ENCODE measurements at regions not wholly inside any gene's neighbourhood (a gene's known extent, or its start where the extent isn't known, plus 50 kb on each side); places are given as distances from the start of the nearest gene placed in this dataset.

DNA sequence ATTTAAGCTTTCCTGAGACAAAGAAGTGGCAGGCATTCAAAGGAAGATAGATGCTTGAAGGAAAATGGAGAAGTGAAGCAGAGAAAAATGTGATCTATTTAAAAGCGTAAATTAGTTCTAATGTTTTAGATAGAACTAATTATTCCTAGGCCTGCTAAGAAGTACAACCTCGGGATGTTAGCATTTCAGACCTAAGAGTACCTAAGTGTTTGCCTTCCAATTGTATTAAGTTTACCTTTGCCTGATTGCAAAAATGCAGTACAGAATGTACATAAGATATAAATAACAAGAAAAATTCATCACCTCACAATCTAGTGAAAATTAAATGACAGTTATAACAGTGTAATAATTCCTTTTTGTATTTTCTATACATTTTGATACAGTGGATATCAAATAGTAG, 71.1 kb upstream of the HNMT start:
- Histone ChIP-seq H3K9me3 (no peaks in the 10 kb centered on the region), H3K4me3 (ENCODE audit: low read depth, low read length) (no peak overlapping the region), H3K4me1 (no peaks in the 10 kb centered on the region), H3K27me3 (no peaks in the 10 kb centered on the region), H3K36me3 (no peaks in the 10 kb centered on the region)
- no peak for TF ChIP-seq CTCF (IDR thresholded peaks at IDR 0.05; ENCODE audit: low read depth, low read length)
- no peak for DNase-seq

DNA sequence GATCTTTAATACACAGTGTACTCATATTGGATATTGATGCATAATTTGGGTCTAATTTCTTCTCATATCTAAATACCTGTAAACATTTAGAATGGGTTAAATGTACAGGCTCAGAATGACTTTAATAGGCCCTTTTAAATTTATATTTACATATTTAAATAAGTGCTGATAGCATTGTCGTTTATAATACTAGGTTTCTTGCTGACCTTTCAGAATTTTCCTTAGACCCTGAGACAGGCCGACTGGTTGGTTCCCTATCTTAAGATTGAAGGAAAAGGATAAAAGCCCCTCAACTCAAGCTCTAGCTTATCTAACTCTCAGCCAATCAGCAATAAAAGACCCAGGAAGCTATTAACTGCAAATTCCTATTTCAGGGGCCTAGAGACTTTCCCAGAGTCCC, 67.8 kb upstream of the HNMT start:
- no peaks in the 10 kb centered on the region for H3K36me3 ChIP-seq
- H3K9me3 ChIP-seq: no peaks in the 10 kb centered on the region
- DNase-seq: no peak
- H3K27me3 ChIP-seq: no peaks in the 10 kb centered on the region
- no peak overlapping the region for H3K4me3 ChIP-seq (ENCODE audit: low read depth, low read length)
- no peaks in the 10 kb centered on the region for H3K4me1 ChIP-seq
- no peak for TF ChIP-seq CTCF (IDR thresholded peaks at IDR 0.05; ENCODE audit: low read depth, low read length)

DNA sequence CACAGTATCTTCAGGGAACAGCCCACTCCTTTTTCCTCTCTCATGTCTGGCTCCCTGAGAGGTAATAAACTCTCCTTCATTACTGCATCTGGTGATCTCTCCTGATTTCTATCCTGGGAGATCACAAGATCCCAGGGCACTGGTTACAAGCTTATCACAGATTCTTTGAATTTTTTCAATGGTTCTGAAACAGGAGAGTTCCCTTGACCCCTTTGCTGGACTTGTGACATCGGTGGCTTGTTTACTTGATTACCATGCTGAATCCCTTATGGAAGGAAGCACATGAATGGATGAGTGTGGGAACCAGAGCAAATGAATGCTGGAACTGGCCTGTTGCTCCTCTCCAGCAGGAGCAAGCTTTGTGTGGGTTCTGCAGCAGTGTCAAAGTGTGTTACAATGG, 67.2 kb upstream of the HNMT start:
- DNase-seq: no peak
- no peak for TF ChIP-seq CTCF (IDR thresholded peaks at IDR 0.05; ENCODE audit: low read depth, low read length)
- Histone ChIP-seq H3K4me3 (ENCODE audit: low read depth, low read length) (no peak overlapping the region), H3K9me3 (no peaks in the 10 kb centered on the region), H3K27me3 (no peaks in the 10 kb centered on the region), H3K36me3 (no peaks in the 10 kb centered on the region), H3K4me1 (no peaks in the 10 kb centered on the region)

DNA sequence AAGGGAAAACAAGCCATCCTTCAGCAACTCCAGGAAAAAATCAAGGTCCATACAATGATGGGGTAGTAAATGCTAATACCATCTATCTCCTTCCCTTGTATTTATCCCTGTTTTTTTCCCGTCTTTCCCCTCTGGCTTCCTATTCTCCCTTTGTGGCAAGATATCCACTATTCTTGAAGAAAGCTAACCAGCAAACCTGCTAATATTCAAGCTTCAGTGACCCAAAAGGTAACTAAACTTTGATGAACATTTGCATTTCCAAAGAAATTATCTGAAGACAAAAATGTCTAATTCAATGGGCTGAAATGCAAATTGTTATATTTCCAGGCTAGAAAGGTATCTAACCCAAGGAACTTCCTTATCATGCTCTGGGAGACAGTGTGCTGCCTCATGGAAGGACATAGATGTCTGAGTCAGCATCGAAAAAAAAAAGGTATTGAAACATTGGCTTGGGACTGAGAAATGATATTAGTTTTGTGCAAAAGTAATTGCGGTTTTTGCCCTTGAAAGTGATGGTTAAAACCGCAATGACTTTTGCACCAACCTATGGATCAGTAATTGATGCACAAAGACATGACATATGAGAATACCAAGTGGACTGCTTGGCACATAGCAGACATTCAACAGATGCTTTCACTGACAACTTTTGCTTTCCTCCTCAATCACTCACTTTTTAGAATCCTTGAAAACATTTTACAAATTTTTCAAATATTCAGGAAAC, 63.7 kb upstream of the HNMT start:
- no peak for DNase-seq

DNA sequence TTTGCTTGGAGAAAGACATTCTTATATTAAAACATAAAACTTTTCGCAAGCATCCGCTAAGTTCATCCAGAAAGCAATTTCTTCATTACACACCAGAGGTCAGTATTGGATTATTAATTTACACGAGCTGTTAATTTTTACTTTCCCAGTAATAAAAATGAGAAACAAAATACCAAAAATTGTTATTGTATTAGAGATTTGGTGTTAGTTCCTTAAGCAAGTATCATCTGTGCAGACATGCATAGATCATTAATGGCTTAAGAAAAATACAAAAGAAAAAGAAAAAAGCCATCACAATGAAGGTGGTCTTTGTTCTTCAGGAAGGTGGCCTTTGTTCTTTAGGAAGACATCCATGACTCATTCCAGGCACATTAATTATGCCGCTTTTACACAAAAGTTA, 53.6 kb upstream of the HNMT start:
- no peaks in the 10 kb centered on the region for H3K36me3 ChIP-seq
- DNase-seq: no peak
- H3K4me3 ChIP-seq (ENCODE audit: low read depth, low read length): no peak overlapping the region
- H3K27me3 ChIP-seq: no peaks in the 10 kb centered on the region
- H3K4me1 ChIP-seq: no peaks in the 10 kb centered on the region
- peak; percentile 34; the same call in 1 of the 2 replicates for TF ChIP-seq CTCF (IDR thresholded peaks at IDR 0.05; ENCODE audit: low read depth, low read length)
- H3K9me3 ChIP-seq: no peaks in the 10 kb centered on the region

More for the DNA sequence above, 63.7 kb upstream of the HNMT start:
- TF ChIP-seq CTCF (IDR thresholded peaks at IDR 0.05; ENCODE audit: low read depth, low read length): no peak
- no peaks in the 10 kb centered on the region for H3K9me3 ChIP-seq
- H3K27me3 ChIP-seq: no peaks in the 10 kb centered on the region
- H3K4me1 ChIP-seq: no peaks in the 10 kb centered on the region
- H3K4me3 ChIP-seq (ENCODE audit: low read depth, low read length): no peak overlapping the region
- no peaks in the 10 kb centered on the region for H3K36me3 ChIP-seq

DNA sequence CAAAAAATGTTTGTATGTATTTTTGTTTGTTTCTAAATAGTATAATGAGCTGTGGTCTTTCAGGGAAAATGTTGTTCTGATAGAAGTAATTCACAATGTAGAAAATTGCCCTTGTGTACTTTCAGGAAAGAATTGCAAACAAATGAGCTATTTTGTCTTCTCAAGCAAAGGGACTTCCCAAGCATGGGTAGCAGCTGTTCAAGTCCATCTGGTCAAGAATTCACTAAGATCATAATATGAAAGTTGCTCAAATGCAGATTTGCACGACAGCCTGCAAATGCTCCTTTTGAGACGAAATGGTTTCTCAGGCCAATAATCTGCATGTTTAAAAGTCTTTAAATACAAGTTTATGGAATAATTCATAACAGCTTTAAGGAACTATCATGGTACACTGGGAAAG, 51.9 kb upstream of the HNMT start:
- H3K9me3 ChIP-seq: no peaks in the 10 kb centered on the region
- no peaks in the 10 kb centered on the region for H3K27me3 ChIP-seq
- no peak for DNase-seq
- TF ChIP-seq CTCF (IDR thresholded peaks at IDR 0.05; ENCODE audit: low read depth, low read length): no peak
- no peaks in the 10 kb centered on the region for H3K36me3 ChIP-seq
- no peaks in the 10 kb centered on the region for H3K4me1 ChIP-seq
- no peak overlapping the region for H3K4me3 ChIP-seq (ENCODE audit: low read depth, low read length)

Data from BE2C (cell line).